ENCODE measurements at regions not wholly inside any gene's neighbourhood (a gene's known extent, or its start where the extent isn't known, plus 50 kb on each side); places are given as distances from the start of the nearest gene placed in this dataset.
"Not testable (repeated sequence)": the region's sequence is repeated elsewhere in the genome, so short reads cannot be mapped to it uniquely, and the experiment has no call there.

DNA sequence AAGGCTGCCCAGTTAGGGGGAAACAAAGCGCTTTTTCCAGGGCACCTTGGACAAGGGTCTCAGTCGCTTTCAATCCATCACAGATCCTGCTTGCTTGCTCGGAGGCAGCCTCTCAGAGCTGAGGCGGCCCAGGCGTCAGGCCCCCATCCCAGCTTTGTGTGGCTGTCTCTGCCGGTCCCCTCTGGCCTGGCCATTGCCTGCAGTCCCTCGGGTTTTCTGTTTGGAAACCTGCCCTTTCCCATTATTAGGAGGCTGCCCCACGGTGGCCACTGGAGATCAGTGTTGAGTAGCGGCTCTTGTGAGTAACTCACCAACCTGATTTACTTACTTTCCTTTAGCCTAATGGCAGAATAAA lies 216.1 kb downstream of the GLRX3 start:
- DNase-seq, result no peak

DNA sequence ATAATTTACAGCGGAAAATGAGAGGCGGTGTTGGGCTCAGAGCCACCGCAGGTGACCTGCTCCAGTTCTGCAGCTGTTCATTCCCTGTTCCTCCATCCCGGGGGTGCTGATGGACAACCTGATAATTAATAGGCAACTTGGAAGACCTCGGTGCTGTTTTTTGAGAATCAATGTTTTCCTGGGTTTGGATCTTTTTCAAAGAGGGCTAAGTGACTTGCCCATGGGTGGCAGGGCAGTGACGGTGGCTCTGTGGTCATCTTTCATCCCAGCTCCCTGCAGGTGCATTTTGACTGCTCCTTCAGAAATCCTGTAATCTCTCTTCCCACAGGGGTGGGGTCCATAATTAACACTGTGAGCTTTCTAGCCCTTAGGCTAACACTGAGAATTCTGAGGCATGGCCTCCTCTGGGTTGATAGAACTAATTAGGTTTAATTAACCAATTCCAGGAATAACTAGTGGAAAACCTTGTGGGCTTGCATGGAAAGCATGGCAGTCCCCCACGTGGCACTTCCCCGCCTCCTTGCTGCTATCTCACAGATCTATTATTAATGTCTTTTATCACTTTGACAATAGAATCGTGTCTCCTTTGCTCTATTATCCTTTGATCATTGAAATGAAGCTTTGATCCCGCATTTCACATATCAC lies 217.9 kb downstream of the GLRX3 start:
- no peak for DNase-seq

DNA sequence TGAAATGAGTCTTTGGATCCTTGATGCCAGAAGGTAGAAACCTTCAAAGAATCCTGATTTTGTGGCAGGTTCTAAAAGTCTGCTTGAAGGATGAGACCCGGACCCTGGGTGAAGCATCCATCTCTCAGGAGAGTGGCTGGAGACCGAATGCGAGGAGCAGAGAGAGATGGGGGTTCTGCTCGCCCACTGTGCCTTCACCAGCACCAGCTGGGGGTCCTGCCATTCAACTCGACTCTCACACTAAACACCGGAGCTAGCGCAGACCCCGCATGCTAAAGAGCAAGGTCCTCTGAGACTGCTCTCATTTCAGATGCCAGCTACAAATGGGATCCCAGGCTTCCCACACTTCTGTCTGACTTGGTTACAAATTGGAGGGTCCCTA lies 218.4 kb downstream of the GLRX3 start:
- no peak for DNase-seq

- DNase-seq, result no peak
Measured at GRCh38 chr10:130354976-130355795, 219.0 kb downstream of the GLRX3 start.

- DNase-seq, result not testable (repeated sequence)
Measured at GRCh38 chr10:130356429-130356828, 220.2 kb downstream of the GLRX3 start.

- DNase-seq, result no peak
Measured at GRCh38 chr10:130357226-130357625, 221.0 kb downstream of the GLRX3 start.

DNA sequence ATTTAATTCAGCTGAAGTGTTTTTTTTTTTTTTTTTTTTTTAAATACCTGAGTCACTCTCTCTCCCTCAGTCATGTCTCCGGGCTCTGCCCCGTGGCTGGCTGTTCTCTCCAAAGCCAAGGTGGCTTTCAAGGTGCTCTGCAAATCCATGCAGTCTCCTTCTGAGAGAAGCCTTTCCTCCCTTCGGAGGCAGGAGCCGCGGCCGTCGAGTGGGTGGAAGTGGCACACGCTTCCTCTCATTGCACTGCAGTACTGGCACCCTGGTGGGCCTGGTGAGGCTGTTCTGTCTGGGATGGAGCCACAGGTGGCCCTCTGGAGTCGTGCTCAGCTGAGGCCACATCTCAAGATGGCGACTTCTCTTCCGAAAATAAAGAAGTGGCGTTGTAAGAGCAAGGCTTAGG lies 221.8 kb downstream of the GLRX3 start:
- DNase-seq, result no peak

DNA sequence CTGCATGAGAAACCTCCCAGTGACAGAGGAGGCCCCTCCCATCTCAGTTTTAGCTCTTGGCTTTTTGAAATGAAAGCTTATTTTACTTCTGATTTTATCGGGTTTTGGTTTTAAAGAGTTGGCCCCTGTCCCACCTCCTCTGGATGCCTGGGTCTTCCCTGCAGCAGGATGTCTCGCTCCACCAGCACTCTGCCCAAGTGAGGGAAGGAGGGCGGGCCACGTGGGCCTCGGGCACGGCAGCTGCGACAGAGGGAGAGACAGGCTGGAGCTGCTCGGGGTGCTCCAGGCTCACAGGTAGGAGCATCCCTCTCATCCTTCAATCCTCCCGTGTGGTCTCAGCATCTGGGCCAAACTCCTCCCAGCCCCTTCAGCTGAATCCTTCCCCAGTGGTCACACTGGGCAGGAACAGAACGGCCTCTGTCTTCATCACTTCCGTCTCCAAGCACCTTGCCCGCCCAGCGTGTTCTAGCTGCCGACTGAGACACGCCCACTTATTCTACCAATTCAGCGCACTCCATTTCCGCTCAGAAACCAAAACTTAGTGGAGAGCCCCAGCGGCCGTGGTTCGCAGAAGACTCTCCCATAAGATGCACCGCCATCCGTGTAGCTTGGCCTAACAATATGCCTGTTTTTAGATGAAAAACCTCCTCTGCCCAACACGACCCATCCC lies 222.9 kb downstream of the GLRX3 start:
- DNase-seq, result no peak

- no peak for DNase-seq
Measured at GRCh38 chr10:130359711-130360110, 223.5 kb downstream of the GLRX3 start.

DNA sequence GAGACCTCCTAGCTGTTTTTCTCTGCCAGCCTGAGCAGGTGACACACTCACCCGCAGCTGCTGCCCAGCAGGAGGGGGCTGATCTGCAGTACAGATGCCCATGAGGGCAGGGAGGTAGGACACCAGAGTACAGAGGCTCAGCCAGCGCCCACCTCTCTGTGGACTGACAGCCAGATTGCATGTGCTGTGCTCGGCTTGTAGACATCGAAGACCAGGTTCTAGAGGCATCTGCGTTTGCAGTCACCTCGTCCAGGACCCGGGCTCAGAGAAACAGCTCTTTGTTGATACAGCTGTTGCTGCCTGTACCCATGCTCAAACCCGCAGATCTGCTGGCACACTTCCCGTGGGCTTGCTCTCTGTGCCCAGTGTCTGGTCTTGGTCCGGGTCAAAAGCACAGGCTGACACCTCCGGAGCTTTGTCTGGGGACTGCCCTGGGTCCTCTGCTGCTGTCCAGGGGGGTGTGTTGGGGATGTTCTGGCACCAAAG lies 224.7 kb downstream of the GLRX3 start:
- no peak for DNase-seq

GRCh38 chr10:130361351-130362105 lies 225.3 kb downstream of the GLRX3 start:
- DNase-seq, result no peak

DNA sequence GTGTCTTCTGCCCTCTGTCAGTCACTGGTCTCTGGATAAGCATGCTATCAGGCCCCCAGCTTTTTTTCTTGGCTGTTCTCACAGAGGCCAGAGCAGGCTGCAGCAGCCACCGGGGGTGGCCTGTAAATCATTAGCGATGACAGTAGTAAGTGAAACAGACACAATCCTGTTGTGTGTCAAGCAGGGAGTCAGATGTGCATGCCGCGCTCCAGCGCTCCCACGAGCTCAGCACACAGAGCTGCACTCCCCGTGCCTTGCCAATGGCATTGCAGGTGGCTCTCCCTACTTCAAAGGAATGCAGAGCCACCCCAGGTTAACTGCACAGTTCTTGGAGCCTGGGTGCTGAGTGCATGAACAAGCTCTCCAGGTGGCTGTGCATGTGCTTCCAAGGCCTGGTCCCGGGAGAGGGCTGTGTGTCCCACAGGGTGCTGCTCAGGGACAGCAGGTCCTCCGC lies 226.1 kb downstream of the GLRX3 start:
- no peak for DNase-seq

DNA sequence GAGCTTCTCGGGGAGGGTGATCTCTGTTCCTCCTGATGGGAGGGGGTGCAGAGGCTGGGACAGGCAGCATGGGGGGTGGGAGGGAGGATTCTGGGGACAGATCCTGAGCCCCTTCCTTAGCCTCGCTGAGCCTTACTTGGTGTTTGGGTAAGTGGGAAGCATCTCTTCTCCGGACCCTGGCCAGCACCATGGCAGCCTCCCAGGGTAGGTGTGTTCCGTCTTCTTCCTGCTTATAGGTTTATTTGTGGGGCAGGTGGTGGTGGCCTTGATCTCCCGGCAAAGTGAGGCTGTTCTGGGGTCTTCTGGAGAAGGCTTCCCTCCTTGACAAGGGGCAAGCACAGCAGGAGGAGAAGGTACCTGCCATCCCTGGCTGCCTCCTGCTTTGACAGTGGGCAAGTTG lies 226.9 kb downstream of the GLRX3 start:
- DNase-seq, result no peak

- no peak for DNase-seq
Measured at GRCh38 chr10:130363899-130364445, 227.8 kb downstream of the GLRX3 start.

DNA sequence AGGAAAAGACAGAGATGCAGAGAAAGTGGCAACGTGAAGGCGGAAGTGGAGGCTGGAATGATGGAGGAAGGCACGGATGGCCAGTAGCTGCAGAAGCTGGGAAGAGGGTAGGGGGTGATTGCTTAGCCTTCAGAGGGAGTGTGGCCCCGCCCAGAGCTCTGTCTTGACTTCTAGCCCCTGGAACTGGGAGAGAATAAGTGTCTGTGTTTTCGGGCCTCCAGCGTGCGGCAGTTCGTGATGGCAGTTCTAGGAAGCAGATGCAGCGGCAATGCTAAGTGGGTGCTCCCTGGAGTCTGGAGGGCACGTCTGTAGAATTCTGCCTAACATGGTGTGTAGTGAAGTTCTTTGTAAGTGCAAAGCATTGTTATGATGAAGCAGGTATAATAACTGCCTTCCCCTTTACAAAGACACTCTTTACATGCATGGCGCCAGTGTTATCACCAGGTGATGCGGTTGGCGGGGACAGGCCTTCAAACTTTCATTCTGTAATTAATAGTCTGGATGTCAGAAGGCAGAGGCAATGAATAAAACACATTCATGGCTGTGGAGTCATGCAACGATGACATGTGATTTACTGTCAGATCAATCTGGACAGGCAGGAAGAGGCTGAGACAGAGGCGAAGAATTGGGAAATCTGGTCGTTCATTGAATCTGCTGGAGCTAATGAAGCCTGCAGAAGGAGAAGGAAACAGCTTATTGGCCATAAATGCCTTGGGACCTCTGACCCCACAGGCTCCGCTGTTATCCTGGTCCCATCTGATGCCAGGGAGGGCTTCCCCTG lies 228.6 kb downstream of the GLRX3 start:
- no peak for DNase-seq

GRCh38 chr10:130368761-130369560 lies 232.8 kb downstream of the GLRX3 start:
- DNase-seq, result no peak

GRCh38 chr10:130369645-130370381 lies 233.6 kb downstream of the GLRX3 start:
- DNase-seq, result no peak

GRCh38 chr10:130370721-130371120 lies 234.5 kb downstream of the GLRX3 start:
- no peak for DNase-seq

- DNase-seq, result no peak
Measured at GRCh38 chr10:130371156-130371555, 235.0 kb downstream of the GLRX3 start.

- DNase-seq, result no peak
Measured at GRCh38 chr10:130371666-130372065, 235.5 kb downstream of the GLRX3 start.
